Neural progenitor cell (in vitro differentiated cells): ENCODE measurements at regions not wholly inside any gene's neighbourhood (a gene's known extent, or its start where the extent isn't known, plus 50 kb on each side); places are given as distances from the start of the nearest gene placed in this dataset.

Source experiments
- DNase-seq: peaks from one replicate; pipeline ENCODE4 v3.0.0-alpha.2; 2016; ENCODE audit warnings: low spot score
- H2AFZ ChIP-seq: fragments of 200-600 bp; sonication (generic); replicated peaks from 2 replicates; pipeline ENCODE4 v1.6.1; 2016; ENCODE audit warnings: antibody characterized with exemption
- H3F3A ChIP-seq: fragments of 200-600 bp; sonication (generic); 2 replicates; pipeline ENCODE4 v1.6.1; 2016; ENCODE audit warnings: antibody characterized with exemption, low read depth
- H3K27ac ChIP-seq: fragments of 200-600 bp; sonication (generic); 2 replicates; pipeline ENCODE4 v1.5.1; 2016; ENCODE audit warnings: mild to moderate bottlenecking
- H3K27me3 ChIP-seq: fragments of 200-600 bp; sonication (generic); 2 replicates; pipeline ENCODE4 v1.6.1; 2016; ENCODE audit warnings: mild to moderate bottlenecking, moderate library complexity
- H3K36me3 ChIP-seq: fragments of 200-600 bp; sonication (generic); 2 replicates; pipeline ENCODE4 v1.5.1; 2016
- H3K4me1 ChIP-seq: fragments of 200-600 bp; sonication (generic); 2 replicates; pipeline ENCODE4 v1.6.1; 2016; ENCODE audit warnings: mixed run types
- H3K4me2 ChIP-seq: fragments of 200-600 bp; sonication (generic); 2 replicates; pipeline ENCODE4 v1.6.1; 2016
- H3K4me3 ChIP-seq: fragments of 200-600 bp; sonication (generic); 2 replicates; pipeline ENCODE4 v1.5.1; 2016
- H3K79me2 ChIP-seq: fragments of 200-600 bp; sonication (generic); 2 replicates; pipeline ENCODE4 v1.6.1; 2016; ENCODE audit warnings: low read depth
- H3K9ac ChIP-seq: fragments of 200-600 bp; sonication (generic); 2 replicates; pipeline ENCODE4 v1.6.1; 2016
- H3K9me3 ChIP-seq: fragments of 200-600 bp; sonication (generic); 2 replicates; pipeline ENCODE4 v1.5.1; 2016; ENCODE audit warnings: low read depth
- H4K20me1 ChIP-seq: fragments of 200-600 bp; sonication (generic); 2 replicates; pipeline ENCODE4 v1.6.1; 2016; ENCODE audit warnings: low read depth
- H3K27ac Mint-ChIP-seq: 3 replicates; pipeline ENCODE4 v1.8.0; 2021; ENCODE audit warnings: mixed read lengths
- H3K27me3 Mint-ChIP-seq: 2 replicates; pipeline ENCODE4 v1.8.0; 2022; ENCODE audit warnings: low read depth, mild to moderate bottlenecking, inconsistent platforms, moderate library complexity, mixed read lengths; ENCODE audit not compliant: insufficient read depth
- H3K36me3 Mint-ChIP-seq: 3 replicates; pipeline ENCODE4 v1.8.0; 2021; ENCODE audit warnings: mixed read lengths
- H3K4me1 Mint-ChIP-seq: 3 replicates; pipeline ENCODE4 v1.8.0; 2021; ENCODE audit warnings: mixed read lengths
- H3K4me3 Mint-ChIP-seq: 3 replicates; pipeline ENCODE4 v1.8.0; 2021; ENCODE audit warnings: mild to moderate bottlenecking, moderate library complexity, mixed read lengths
- H3K9me3 Mint-ChIP-seq: 3 replicates; pipeline ENCODE4 v1.8.0; 2020; ENCODE audit warnings: mixed read lengths
- EZH2 ChIP-seq: fragments of 200-600 bp; sonication (generic); IDR thresholded peaks from 2 replicates; pipeline ENCODE4 v1.6.1; 2017; ENCODE audit warnings: antibody characterized with exemption, mild to moderate bottlenecking, moderate library complexity
- EZH2phosphoT487 ChIP-seq: fragments of 200-600 bp; sonication (generic); IDR thresholded peaks from 2 replicates; pipeline ENCODE4 v1.6.1; 2017; ENCODE audit warnings: antibody characterized with exemption
- TF ChIP-seq, protein P1 (sequence below): fragments of 200-600 bp; sonication (generic); IDR thresholded peaks from 2 replicates; pipeline ENCODE4 v1.5.1; 2017; ENCODE audit warnings: antibody characterized with exemption, mild to moderate bottlenecking

DNA sequence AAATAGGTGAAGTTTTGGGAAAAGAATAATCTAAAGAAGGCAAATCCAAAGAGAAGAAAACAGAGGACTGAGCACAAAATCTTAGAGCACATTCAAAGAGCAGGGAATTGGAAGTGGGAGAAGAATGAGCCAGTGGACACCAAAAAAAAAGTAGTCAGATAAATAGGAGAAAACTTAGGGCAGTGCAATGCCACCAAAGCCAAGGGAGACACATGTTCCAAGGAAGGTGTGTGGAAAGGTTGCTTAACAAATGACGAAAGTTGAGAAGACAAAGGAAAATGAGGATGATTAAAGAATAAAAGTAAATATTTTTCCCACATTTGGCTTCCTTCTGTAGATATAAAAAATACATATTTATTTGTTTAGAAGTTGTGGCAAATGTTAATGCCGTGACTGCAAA is 237.6 kb downstream of the TANC2 start:
- H2AFZ ChIP-seq: no peak overlapping the region
- no peaks in the 10 kb centered on the region for H3F3A ChIP-seq
- Mint-ChIP-seq H3K4me1 (no peaks in the 10 kb centered on the region), H3K9me3 (peaks cover 30% of the 10 kb centered on the region), H3K4me3 (peak overlapping the region; percentile 13), H3K27me3 (no peaks in the 10 kb centered on the region), H3K27ac (no peak overlapping the region), H3K36me3 (peaks cover 57% of the 10 kb centered on the region)
- H3K4me1 ChIP-seq: no peaks in the 10 kb centered on the region
- H3K9ac ChIP-seq: no peak overlapping the region
- no peak overlapping the region for H3K27ac ChIP-seq
- DNase-seq: no peak
- H3K79me2 ChIP-seq: no peaks in the 10 kb centered on the region
- H3K4me2 ChIP-seq: no peak overlapping the region
- H3K36me3 ChIP-seq: no peaks in the 10 kb centered on the region
- no peaks in the 10 kb centered on the region for H3K27me3 ChIP-seq
- H3K4me3 ChIP-seq: no peak overlapping the region
- TF ChIP-seq EZH2: no peak
- no peak for TF ChIP-seq EZH2phosphoT487
- TF ChIP-seq, protein P1, sequence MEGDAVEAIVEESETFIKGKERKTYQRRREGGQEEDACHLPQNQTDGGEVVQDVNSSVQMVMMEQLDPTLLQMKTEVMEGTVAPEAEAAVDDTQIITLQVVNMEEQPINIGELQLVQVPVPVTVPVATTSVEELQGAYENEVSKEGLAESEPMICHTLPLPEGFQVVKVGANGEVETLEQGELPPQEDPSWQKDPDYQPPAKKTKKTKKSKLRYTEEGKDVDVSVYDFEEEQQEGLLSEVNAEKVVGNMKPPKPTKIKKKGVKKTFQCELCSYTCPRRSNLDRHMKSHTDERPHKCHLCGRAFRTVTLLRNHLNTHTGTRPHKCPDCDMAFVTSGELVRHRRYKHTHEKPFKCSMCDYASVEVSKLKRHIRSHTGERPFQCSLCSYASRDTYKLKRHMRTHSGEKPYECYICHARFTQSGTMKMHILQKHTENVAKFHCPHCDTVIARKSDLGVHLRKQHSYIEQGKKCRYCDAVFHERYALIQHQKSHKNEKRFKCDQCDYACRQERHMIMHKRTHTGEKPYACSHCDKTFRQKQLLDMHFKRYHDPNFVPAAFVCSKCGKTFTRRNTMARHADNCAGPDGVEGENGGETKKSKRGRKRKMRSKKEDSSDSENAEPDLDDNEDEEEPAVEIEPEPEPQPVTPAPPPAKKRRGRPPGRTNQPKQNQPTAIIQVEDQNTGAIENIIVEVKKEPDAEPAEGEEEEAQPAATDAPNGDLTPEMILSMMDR: no peak
- peaks cover 10% of the 10 kb centered on the region for H3K9me3 ChIP-seq
- H4K20me1 ChIP-seq: no peaks in the 10 kb centered on the region

GRCh38 chr17:63221939-63222338 is 224.2 kb downstream of the CYB561 start:
- H3K4me3 Mint-ChIP-seq: no peak overlapping the region
- peaks cover 8% of the 10 kb centered on the region for H3K36me3 Mint-ChIP-seq
- Histone ChIP-seq H3K27me3 (no peaks in the 10 kb centered on the region), H3K4me1 (no peaks in the 10 kb centered on the region), H3K4me2 (no peak overlapping the region), H3K9ac (no peak overlapping the region), H2AFZ (no peak overlapping the region), H3K9me3 (no peaks in the 10 kb centered on the region), H3K79me2 (no peaks in the 10 kb centered on the region), H3K4me3 (no peak overlapping the region), H3K36me3 (no peaks in the 10 kb centered on the region), H4K20me1 (no peaks in the 10 kb centered on the region), H3F3A (no peaks in the 10 kb centered on the region), H3K27ac (no peak overlapping the region)
- H3K4me1 Mint-ChIP-seq: no peaks in the 10 kb centered on the region
- H3K27me3 Mint-ChIP-seq: peaks cover 2% of the 10 kb centered on the region
- no peak for DNase-seq
- TF ChIP-seq, protein P1: no peak
- TF ChIP-seq EZH2 (no peak), EZH2phosphoT487 (no peak)
- H3K9me3 Mint-ChIP-seq: peaks cover 2% of the 10 kb centered on the region
- H3K27ac Mint-ChIP-seq: no peak overlapping the region

GRCh38 chr17:63222655-63223054 is 223.5 kb downstream of the CYB561 start:
- H3K4me2 ChIP-seq: no peak overlapping the region
- Mint-ChIP-seq H3K9me3 (peaks cover 4% of the 10 kb centered on the region), H3K27ac (no peak overlapping the region), H3K27me3 (peaks cover 3% of the 10 kb centered on the region), H3K4me3 (no peak overlapping the region), H3K4me1 (no peaks in the 10 kb centered on the region), H3K36me3 (peaks cover 12% of the 10 kb centered on the region)
- H3K4me3 ChIP-seq: no peak overlapping the region
- H3K9me3 ChIP-seq: no peaks in the 10 kb centered on the region
- H3K4me1 ChIP-seq: no peaks in the 10 kb centered on the region
- H3K27me3 ChIP-seq: no peaks in the 10 kb centered on the region
- no peak overlapping the region for H3K27ac ChIP-seq
- no peaks in the 10 kb centered on the region for H3K36me3 ChIP-seq
- TF ChIP-seq EZH2phosphoT487 (no peak), EZH2 (no peak)
- TF ChIP-seq, protein P1: no peak
- no peaks in the 10 kb centered on the region for H3F3A ChIP-seq
- H3K79me2 ChIP-seq: no peaks in the 10 kb centered on the region
- no peak for DNase-seq
- no peak overlapping the region for H2AFZ ChIP-seq
- H4K20me1 ChIP-seq: no peaks in the 10 kb centered on the region
- no peak overlapping the region for H3K9ac ChIP-seq
